Left ventricle myocardium inferior (tissue), 1 donor: ENCODE measurements at regions not wholly inside any gene's neighbourhood (a gene's known extent, or its start where the extent isn't known, plus 50 kb on each side); places are given as distances from the start of the nearest gene placed in this dataset.

Experiments used
- DNase-seq: peaks from one replicate; pipeline ENCODE4 v3.0.0-alpha.2; 2020
- H3K27ac ChIP-seq: fragments of 200-600 bp; replicated peaks from 2 replicates; pipeline ENCODE4 v1.8.0; 2021
- H3K27me3 ChIP-seq: fragments of 200-600 bp; 2 replicates; pipeline ENCODE4 v1.8.0; 2021; ENCODE audit warnings: low read depth
- H3K36me3 ChIP-seq: fragments of 200-600 bp; 2 replicates; pipeline ENCODE4 v1.8.0; 2021
- H3K4me1 ChIP-seq: fragments of 200-600 bp; 2 replicates; pipeline ENCODE4 v1.8.0; 2021
- H3K4me3 ChIP-seq: fragments of 200-600 bp; 2 replicates; pipeline ENCODE4 v1.8.0; 2021; ENCODE audit warnings: mild to moderate bottlenecking, moderate library complexity
- H3K9me3 ChIP-seq: fragments of 200-600 bp; replicated peaks from 2 replicates; pipeline ENCODE4 v1.8.0; 2021
- intact Hi-C: fragments of 100-400 bp; cut with micrococcal nuclease; formaldehyde crosslinking; loops from one replicate; pipeline ENCODE4 v1.11.0; 2022
- TF ChIP-seq, protein P1 (sequence below): fragments of 200-600 bp; IDR thresholded peaks from 2 replicates; pipeline ENCODE4 v1.8.0; 2021; ENCODE audit warnings: antibody characterized with exemption, mild to moderate bottlenecking, borderline replicate concordance
- donor health status: DM: no; HTN: yes; CAD: no; lungs with severe emphysema.

DNA sequence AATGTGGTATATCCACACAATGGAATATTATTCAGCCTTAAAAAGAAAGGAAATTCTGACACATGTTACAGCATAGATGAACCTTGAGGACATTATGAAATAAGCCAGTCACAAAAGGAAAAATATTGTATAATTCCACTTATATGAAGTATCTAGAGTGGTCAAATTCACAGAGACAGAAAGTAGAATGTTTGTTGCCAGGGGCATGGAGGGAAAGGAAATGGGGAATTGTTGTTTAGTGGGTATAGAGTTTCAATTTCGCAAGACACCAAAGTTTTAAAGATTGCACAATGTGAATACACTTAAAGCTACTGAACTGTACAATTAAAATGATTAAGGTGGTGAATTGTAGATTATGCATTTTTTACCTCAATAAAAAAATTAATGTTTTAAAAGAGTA is 92.9 kb downstream of the TXNL1 start:
- Histone ChIP-seq H3K36me3 (no peaks in the 10 kb centered on the region), H3K4me1 (no peaks in the 10 kb centered on the region), H3K9me3 (no peaks in the 10 kb centered on the region), H3K27ac (no peak overlapping the region), H3K27me3 (no peaks in the 10 kb centered on the region), H3K4me3 (no peak overlapping the region)
- no peak for DNase-seq
- intact Hi-C loops: no loop called here
- TF ChIP-seq, protein P1, sequence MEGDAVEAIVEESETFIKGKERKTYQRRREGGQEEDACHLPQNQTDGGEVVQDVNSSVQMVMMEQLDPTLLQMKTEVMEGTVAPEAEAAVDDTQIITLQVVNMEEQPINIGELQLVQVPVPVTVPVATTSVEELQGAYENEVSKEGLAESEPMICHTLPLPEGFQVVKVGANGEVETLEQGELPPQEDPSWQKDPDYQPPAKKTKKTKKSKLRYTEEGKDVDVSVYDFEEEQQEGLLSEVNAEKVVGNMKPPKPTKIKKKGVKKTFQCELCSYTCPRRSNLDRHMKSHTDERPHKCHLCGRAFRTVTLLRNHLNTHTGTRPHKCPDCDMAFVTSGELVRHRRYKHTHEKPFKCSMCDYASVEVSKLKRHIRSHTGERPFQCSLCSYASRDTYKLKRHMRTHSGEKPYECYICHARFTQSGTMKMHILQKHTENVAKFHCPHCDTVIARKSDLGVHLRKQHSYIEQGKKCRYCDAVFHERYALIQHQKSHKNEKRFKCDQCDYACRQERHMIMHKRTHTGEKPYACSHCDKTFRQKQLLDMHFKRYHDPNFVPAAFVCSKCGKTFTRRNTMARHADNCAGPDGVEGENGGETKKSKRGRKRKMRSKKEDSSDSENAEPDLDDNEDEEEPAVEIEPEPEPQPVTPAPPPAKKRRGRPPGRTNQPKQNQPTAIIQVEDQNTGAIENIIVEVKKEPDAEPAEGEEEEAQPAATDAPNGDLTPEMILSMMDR: no peak

DNA sequence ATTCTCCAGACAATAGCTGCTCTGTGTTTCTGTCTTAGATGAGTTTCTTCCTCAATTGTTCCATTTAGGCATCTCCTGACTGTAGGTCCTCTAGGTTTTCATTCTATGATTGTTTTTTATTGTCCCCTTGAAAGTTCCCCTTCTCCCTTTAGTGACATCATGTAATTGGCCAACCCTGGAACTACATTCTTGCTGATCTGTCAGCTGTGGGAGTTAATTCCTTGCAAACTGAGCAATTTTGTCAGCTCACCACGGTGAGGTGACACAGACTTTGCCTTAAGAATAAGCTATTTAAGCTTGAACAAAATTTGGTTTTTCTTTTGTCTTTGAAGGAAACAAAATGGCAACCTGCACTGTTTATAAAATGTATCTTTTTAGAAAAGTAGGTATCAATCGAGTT is 95.9 kb downstream of the TXNL1 start:
- Histone ChIP-seq H3K4me1 (no peaks in the 10 kb centered on the region), H3K27ac (no peak overlapping the region), H3K27me3 (no peaks in the 10 kb centered on the region), H3K36me3 (no peaks in the 10 kb centered on the region), H3K9me3 (no peaks in the 10 kb centered on the region), H3K4me3 (no peak overlapping the region)
- TF ChIP-seq, protein P1: no peak
- no peak for DNase-seq
- intact Hi-C loops: no loop called here

DNA sequence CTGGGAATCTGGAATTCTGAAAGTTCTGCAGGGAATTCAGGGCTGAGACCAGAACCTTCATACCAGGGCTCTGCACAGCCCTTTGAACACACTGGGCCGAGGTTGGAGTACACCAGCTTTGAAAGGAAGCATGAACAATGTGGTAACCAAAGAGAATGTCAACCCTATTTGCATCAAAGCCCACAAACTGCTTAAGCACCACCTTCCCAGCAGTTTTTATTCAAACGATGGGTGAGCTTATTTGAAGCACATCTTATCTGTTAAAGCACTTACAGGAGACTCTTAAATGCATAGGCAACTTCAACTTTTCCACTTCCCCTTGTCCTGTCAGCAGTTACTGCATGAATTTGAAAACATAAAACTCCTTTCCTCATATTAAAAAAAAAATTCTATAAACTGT is 96.6 kb downstream of the TXNL1 start:
- TF ChIP-seq, protein P1: no peak
- DNase-seq: no peak
- Histone ChIP-seq H3K27ac (no peak overlapping the region), H3K4me1 (no peaks in the 10 kb centered on the region), H3K9me3 (no peaks in the 10 kb centered on the region), H3K27me3 (no peaks in the 10 kb centered on the region), H3K4me3 (no peak overlapping the region), H3K36me3 (no peaks in the 10 kb centered on the region)
- intact Hi-C loops: no loop called here

DNA sequence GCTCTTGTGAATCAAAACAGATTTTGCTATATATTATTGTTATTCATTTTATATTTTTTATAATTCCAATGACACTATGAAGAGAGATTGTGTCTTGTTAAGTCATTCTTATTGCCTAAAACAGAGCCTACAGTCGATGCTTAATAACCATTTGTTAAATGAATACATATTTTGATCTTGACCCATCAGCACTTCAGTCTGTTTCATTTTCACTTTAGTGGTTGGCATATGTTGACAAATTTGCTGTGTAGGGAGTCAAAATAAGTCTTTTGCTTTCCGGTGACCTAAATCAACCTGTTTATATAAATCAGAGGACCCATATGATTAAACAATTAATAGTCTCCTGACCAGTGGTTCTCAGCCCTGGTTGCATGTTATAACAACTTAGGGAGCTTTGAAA is 97.1 kb downstream of the TXNL1 start:
- TF ChIP-seq, protein P1: no peak
- intact Hi-C loops: no loop called here
- H3K27ac ChIP-seq: no peak overlapping the region

DNA sequence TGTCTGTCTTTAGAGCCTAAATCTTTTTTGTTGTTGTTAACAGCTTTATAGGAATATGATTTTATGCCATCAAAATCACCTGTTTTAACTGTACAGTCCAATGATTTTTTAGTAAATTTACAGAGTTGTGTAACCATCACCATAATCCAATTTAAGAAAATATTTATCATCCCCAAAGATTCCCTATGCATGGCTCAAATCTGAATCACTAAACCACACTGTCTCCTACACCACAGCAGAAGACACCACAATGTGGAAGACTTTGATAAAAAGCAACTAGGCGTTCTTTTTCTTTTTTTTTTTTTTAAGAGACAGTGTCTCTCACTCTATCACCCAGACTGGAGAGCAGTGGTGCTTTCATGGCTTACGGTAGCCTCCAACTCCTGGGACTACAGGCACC is 99.6 kb downstream of the TXNL1 start:
- no peaks in the 10 kb centered on the region for H3K36me3 ChIP-seq
- intact Hi-C loops: no loop called here
- TF ChIP-seq, protein P1: no peak

More for the DNA sequence above, 97.1 kb downstream of the TXNL1 start:
- no peak overlapping the region for H3K4me3 ChIP-seq
- no peaks in the 10 kb centered on the region for H3K27me3 ChIP-seq
- no peaks in the 10 kb centered on the region for H3K36me3 ChIP-seq
- H3K9me3 ChIP-seq: no peaks in the 10 kb centered on the region
- DNase-seq: no peak
- H3K4me1 ChIP-seq: no peaks in the 10 kb centered on the region

More for the DNA sequence above, 99.6 kb downstream of the TXNL1 start:
- no peaks in the 10 kb centered on the region for H3K4me1 ChIP-seq
- no peak overlapping the region for H3K27ac ChIP-seq
- H3K27me3 ChIP-seq: no peaks in the 10 kb centered on the region
- H3K9me3 ChIP-seq: no peaks in the 10 kb centered on the region
- no peak overlapping the region for H3K4me3 ChIP-seq
- DNase-seq: no peak
